AG04449 (cell line): ENCODE measurements at regions not wholly inside any gene's neighbourhood (a gene's known extent, or its start where the extent isn't known, plus 50 kb on each side); places are given as distances from the start of the nearest gene placed in this dataset.
"Not testable (repeated sequence)": the region's sequence is repeated elsewhere in the genome, so short reads cannot be mapped to it uniquely, and the experiment has no call there.

Experiments
- CTCF ChIA-PET: fragments of 350-600 bp; formaldehyde crosslinking; extraction: SDS; loops from one replicate; lab custom pipeline; 2021; ENCODE audit warnings: antibody characterized with exemption; lab: Yijun Ruan, JAX
- POLR2A ChIA-PET: fragments of 400-600, 350-600 bp; formaldehyde crosslinking; extraction: SDS; loops from one replicate; lab custom pipeline; 2020; ENCODE audit warnings: antibody characterized with exemption, inconsistent platforms; lab: Yijun Ruan, JAX
- DNase-seq: peaks from one replicate; pipeline ENCODE4 v3.0.0-alpha.2; 2010; ENCODE audit warnings: low read depth, low spot score
- H3K4me3 ChIP-seq: 2 replicates; pipeline ENCODE4 v1.5.1; 2011; ENCODE audit warnings: low read depth, mild to moderate bottlenecking, control low read depth, low read length
- CTCF ChIP-seq: IDR thresholded peaks from one replicate; pipeline ENCODE4 v1.5.1; 2011; ENCODE audit warnings: mild to moderate bottlenecking, moderate library complexity, low read length, control low read depth, inconsistent platforms; ENCODE audit not compliant: insufficient read depth; ENCODE audit errors: missing control alignments

- ChIA-PET POLR2A (no interaction called here), CTCF (interaction anchor here (1.2 to 2.8 kb wide), 2 partner anchors 11 to 82 kb away, joined by 3 to 18 read pairs; no protein-coding TSS in a partner anchor)
- H3K4me3 ChIP-seq, result no peak overlapping the region
- no peak for TF ChIP-seq CTCF
- DNase-seq, result no peak
Measured at GRCh38 chr22:23396362-23397007, 183.6 kb downstream of the IGLL1 start.

GRCh38 chr22:23395530-23396361 is 184.3 kb downstream of the IGLL1 start:
- no peak for TF ChIP-seq CTCF
- ChIA-PET POLR2A (no interaction called here), CTCF (interaction anchor here (0.7 to 2.8 kb wide), 3 partner anchors 10 to 196 kb away, joined by 3 to 18 read pairs (median 3); no protein-coding TSS in a partner anchor)
- DNase-seq, result no peak
- H3K4me3 ChIP-seq, result no peak overlapping the region

GRCh38 chr22:23394525-23395326 is 185.4 kb downstream of the IGLL1 start:
- TF ChIP-seq CTCF, result no peak
- H3K4me3 ChIP-seq, result no peak overlapping the region
- CTCF ChIA-PET, result interaction anchor here (1.0 to 2.8 kb wide), 2 partner anchors 9 to 11 kb away, joined by 3 to 18 read pairs; no protein-coding TSS in a partner anchor
- POLR2A ChIA-PET, result no interaction called here
- DNase-seq, result no peak

- no peak overlapping the region for H3K4me3 ChIP-seq
- ChIA-PET CTCF (interaction anchor here (1.0 to 2.8 kb wide), 2 partner anchors 8 to 10 kb away, joined by 3 to 18 read pairs; no protein-coding TSS in a partner anchor), POLR2A (no interaction called here)
- no peak for DNase-seq
- TF ChIP-seq CTCF, result no peak
Measured at GRCh38 chr22:23393721-23394320, 186.3 kb downstream of the IGLL1 start.

GRCh38 chr22:23393199-23393598 is 186.9 kb downstream of the IGLL1 start:
- DNase-seq, H3K4me3 ChIP-seq, POLR2A ChIA-PET, CTCF ChIA-PET: not testable (repeated sequence)

GRCh38 chr22:23392420-23393121 is 187.5 kb downstream of the IGLL1 start:
- POLR2A ChIA-PET, result no interaction called here
- H3K4me3 ChIP-seq, result no peak overlapping the region
- CTCF ChIA-PET, result no interaction called here
- no peak for TF ChIP-seq CTCF
- DNase-seq, result no peak
